Trophoblast cell (in vitro differentiated cells and primary cell): ENCODE measurements at regions not wholly inside any gene's neighbourhood (a gene's known extent, or its start where the extent isn't known, plus 50 kb on each side); places are given as distances from the start of the nearest gene placed in this dataset.
"Not testable (repeated sequence)": the region's sequence is repeated elsewhere in the genome, so short reads cannot be mapped to it uniquely, and the experiment has no call there.

ENCODE experiments used
- DNase-seq, 2 donors: peaks; one replicate each; pipeline ENCODE4 v3.0.0-alpha.2; 2016
- H2AFZ ChIP-seq: 2 replicates; pipeline ENCODE4 v1.6.1; 2013; ENCODE audit warnings: low read length, moderate library complexity, mild to moderate bottlenecking; ENCODE audit not compliant: insufficient read depth, poor library complexity
- H2AK5ac ChIP-seq: 2 replicates; pipeline ENCODE4 v1.6.1; 2013; ENCODE audit warnings: mild to moderate bottlenecking, low read length
- H2BK120ac ChIP-seq: 2 replicates; pipeline ENCODE4 v1.6.1; 2013; ENCODE audit warnings: low read length, mild to moderate bottlenecking, moderate library complexity; ENCODE audit not compliant: insufficient read depth, poor library complexity
- H2BK12ac ChIP-seq: 2 replicates; pipeline ENCODE4 v1.6.1; 2013; ENCODE audit warnings: mild to moderate bottlenecking, low read length, moderate library complexity
- H2BK5ac ChIP-seq: 2 replicates; pipeline ENCODE4 v1.6.1; 2013; ENCODE audit warnings: low read length, low read depth, moderate library complexity, mild to moderate bottlenecking; ENCODE audit not compliant: poor library complexity
- H3K14ac ChIP-seq: 2 replicates; pipeline ENCODE4 v1.6.1; 2013; ENCODE audit warnings: mild to moderate bottlenecking, low read length
- H3K18ac ChIP-seq: 2 replicates; pipeline ENCODE4 v1.6.1; 2013; ENCODE audit warnings: mild to moderate bottlenecking, low read length
- H3K23ac ChIP-seq: 2 replicates; pipeline ENCODE4 v1.6.1; 2013; ENCODE audit warnings: low read length
- H3K27ac ChIP-seq: 2 replicates; pipeline ENCODE4 v1.5.1; 2013; ENCODE audit warnings: low read depth, mild to moderate bottlenecking, inconsistent platforms, low read length, moderate library complexity
- H3K27me3 ChIP-seq: 2 replicates; pipeline ENCODE4 v1.6.1; 2013; ENCODE audit warnings: inconsistent platforms, mild to moderate bottlenecking, low read length, moderate library complexity; ENCODE audit not compliant: insufficient read depth
- H3K36me3 ChIP-seq, 2 experiments: 1 replicate in 1 of 2; 2 replicates in 1 of 2; pipeline ENCODE4 v1.6.1; 2013; ENCODE audit warnings: low read length in 2 of 2, mild to moderate bottlenecking in 2 of 2, moderate library complexity in 1 of 2; ENCODE audit not compliant: insufficient read depth in 2 of 2, control insufficient read depth in 1 of 2
- H3K4ac ChIP-seq: 2 replicates; pipeline ENCODE4 v1.6.1; 2013; ENCODE audit warnings: low read depth, mild to moderate bottlenecking, low read length, moderate library complexity
- H3K4me1 ChIP-seq, 2 experiments: 1 replicate in 1 of 2; 2 replicates in 1 of 2; pipeline ENCODE4 v1.6.1; 2013; ENCODE audit warnings: low read length in 2 of 2, mild to moderate bottlenecking in 2 of 2, moderate library complexity in 1 of 2; ENCODE audit not compliant: insufficient read depth in 2 of 2, control insufficient read depth in 1 of 2
- H3K4me2 ChIP-seq: 2 replicates; pipeline ENCODE4 v1.6.1; 2013; ENCODE audit warnings: inconsistent platforms, mild to moderate bottlenecking, low read length, moderate library complexity
- H3K4me3 ChIP-seq: 2 replicates; pipeline ENCODE4 v1.5.1; 2013; ENCODE audit warnings: mild to moderate bottlenecking, low read depth, low read length, inconsistent platforms
- H3K79me1 ChIP-seq: one replicate; pipeline ENCODE4 v1.6.1; 2013; ENCODE audit warnings: low read length
- H3K79me2 ChIP-seq: 2 replicates; pipeline ENCODE4 v1.6.1; 2013; ENCODE audit warnings: low read length, mild to moderate bottlenecking; ENCODE audit not compliant: control insufficient read depth, insufficient read depth, poor library complexity
- H3K9ac ChIP-seq: 2 replicates; pipeline ENCODE4 v1.6.1; 2013; ENCODE audit warnings: mild to moderate bottlenecking, low read length
- H3K9me3 ChIP-seq: 2 replicates; pipeline ENCODE4 v1.6.1; 2013; ENCODE audit warnings: low read depth, mild to moderate bottlenecking, control low read depth, inconsistent platforms, low read length; ENCODE audit not compliant: insufficient read depth
- H4K12ac ChIP-seq: 2 replicates; pipeline ENCODE4 v1.6.1; 2013; ENCODE audit warnings: low read depth, mild to moderate bottlenecking, low read length, moderate library complexity
- H4K8ac ChIP-seq: 2 replicates; pipeline ENCODE4 v1.6.1; 2013; ENCODE audit warnings: low read depth, mild to moderate bottlenecking, low read length, moderate library complexity
- H4K91ac ChIP-seq: one replicate; pipeline ENCODE4 v1.6.1; 2013; ENCODE audit warnings: low read depth, mild to moderate bottlenecking, low read length, moderate library complexity
- WGBS: extraction: QIAGEN DNeasy Blood & Tissue Kit; methylation state at CpG from one replicate; pipeline ENCODE4 v1.1.7; 2013; ENCODE audit warnings: missing lambda C conversion rate; ENCODE audit not compliant: insufficient read length, insufficient coverage; ENCODE audit errors: extremely low coverage; 5-methylcytosine and 5-hydroxymethylcytosine counted together

GRCh38 chr15:36454244-36454643, 125.2 kb upstream of the CDIN1 start:
- H3K4ac ChIP-seq, H2AK5ac ChIP-seq, H4K91ac ChIP-seq, H3K14ac ChIP-seq, H2BK12ac ChIP-seq, H3K9ac ChIP-seq, H3K18ac ChIP-seq, H3K4me2 ChIP-seq, H3K27me3 ChIP-seq, H3K36me3 ChIP-seq, H3K27ac ChIP-seq, H3K79me1 ChIP-seq, H2BK120ac ChIP-seq, H4K8ac ChIP-seq, H3K4me1 ChIP-seq, DNase-seq, H4K12ac ChIP-seq, H3K4me3 ChIP-seq, H2BK5ac ChIP-seq, H3K79me2 ChIP-seq, H3K9me3 ChIP-seq, H2AFZ ChIP-seq, H3K23ac ChIP-seq: not testable (repeated sequence)
- WGBS, result no CpG with 5 or more reads among the region's 4 CpGs

DNA sequence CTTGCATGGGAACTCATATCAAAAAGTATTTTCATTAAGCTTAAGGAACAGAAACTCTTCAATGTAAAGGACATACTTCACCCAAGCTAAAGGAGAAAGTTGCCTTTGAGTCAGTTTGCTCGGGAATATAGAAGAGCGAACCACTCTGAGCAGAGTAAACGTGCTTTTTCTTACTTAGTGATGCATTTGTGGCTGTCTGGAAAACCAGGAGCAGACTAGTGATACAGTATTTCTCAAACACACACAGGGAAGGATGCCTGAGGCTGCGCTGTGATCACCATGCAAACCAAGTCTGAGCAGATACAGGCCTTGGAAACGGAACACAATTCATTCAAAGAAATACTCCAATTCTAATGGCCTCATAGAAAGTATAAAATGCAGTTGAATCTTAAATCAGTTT, 121.0 kb upstream of the CDIN1 start:
- Histone ChIP-seq H3K4ac (no peak overlapping the region), H3K14ac (no peak overlapping the region), H2BK5ac (no peak overlapping the region)

GRCh38 chr15:36465304-36465703, 114.1 kb upstream of the CDIN1 start:
- no peak overlapping the region for H3K4ac ChIP-seq

More for the DNA sequence above, 121.0 kb upstream of the CDIN1 start:
- Histone ChIP-seq H4K91ac (no peak overlapping the region), H3K36me3 (no peaks in the 10 kb centered on the region), H3K4me2 (no peak overlapping the region), H3K9ac (no peak overlapping the region), H2AK5ac (no peak overlapping the region), H3K4me1 (no peaks in the 10 kb centered on the region), H4K12ac (no peak overlapping the region), H3K9me3 (no peaks in the 10 kb centered on the region), H3K27me3 (no peaks in the 10 kb centered on the region), H2BK12ac (no peak overlapping the region), H3K79me2 (no peaks in the 10 kb centered on the region), H3K23ac (no peak overlapping the region), H2AFZ (no peak overlapping the region), H3K27ac (no peak overlapping the region), H4K8ac (no peak overlapping the region), H2BK120ac (no peak overlapping the region), H3K18ac (no peak overlapping the region), H3K79me1 (no peaks in the 10 kb centered on the region), H3K4me3 (no peak overlapping the region)
- WGBS, result no CpG with 5 or more reads among the region's 5 CpGs
- DNase-seq, result no peak

DNA sequence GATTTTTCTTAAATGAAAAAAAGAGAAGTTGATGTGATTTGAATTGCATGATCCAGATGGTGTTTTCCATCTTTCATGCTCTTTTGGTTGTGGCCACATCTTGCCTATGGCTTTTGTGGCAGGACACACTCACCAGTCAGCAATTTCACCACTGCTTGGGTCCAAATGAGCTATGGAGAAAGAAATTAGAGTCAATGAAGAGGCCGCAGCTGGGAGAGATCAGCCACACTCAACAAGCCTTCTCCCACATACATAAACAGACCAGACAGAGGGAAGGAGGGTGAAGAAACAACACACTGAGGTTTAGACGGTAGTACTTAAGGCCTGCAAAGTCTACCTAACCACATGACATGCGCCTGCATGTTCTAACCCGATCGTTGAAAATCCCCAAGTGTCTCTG, 110.7 kb upstream of the CDIN1 start:
- no peak overlapping the region for H3K4me3 ChIP-seq
- peak overlapping the region; percentile 4 for H3K23ac ChIP-seq
- H4K12ac ChIP-seq, result no peak overlapping the region
- no CpG with 5 or more reads among the region's 5 CpGs for WGBS
- no peak overlapping the region for H3K4ac ChIP-seq
- no peaks in the 10 kb centered on the region for H3K79me2 ChIP-seq
- no peak overlapping the region for H2BK5ac ChIP-seq
- no peak overlapping the region for H2BK12ac ChIP-seq
- H3K18ac ChIP-seq, result no peak overlapping the region
- no peak overlapping the region for H3K4me2 ChIP-seq
- no peak overlapping the region for H3K9ac ChIP-seq
- H3K36me3 ChIP-seq, result no peaks in the 10 kb centered on the region
- H3K79me1 ChIP-seq, result no peaks in the 10 kb centered on the region
- peak overlapping the region; percentile 14 for H2BK120ac ChIP-seq
- H3K27ac ChIP-seq, result no peak overlapping the region
- no peak overlapping the region for H2AK5ac ChIP-seq
- H4K91ac ChIP-seq, result no peak overlapping the region
- DNase-seq, result no peak
- no peak overlapping the region for H4K8ac ChIP-seq
- no peak overlapping the region for H2AFZ ChIP-seq
- no peaks in the 10 kb centered on the region for H3K9me3 ChIP-seq
- H3K27me3 ChIP-seq, result no peaks in the 10 kb centered on the region
- peaks cover 0 to 2% of the 10 kb centered on the region in 2 experiments for H3K4me1 ChIP-seq
- H3K14ac ChIP-seq, result no peak overlapping the region

More at GRCh38 chr15:36465304-36465703, 114.1 kb upstream of the CDIN1 start:
- Histone ChIP-seq H3K9ac (no peak overlapping the region), H4K8ac (no peak overlapping the region), H3K9me3 (no peaks in the 10 kb centered on the region), H2AFZ (no peak overlapping the region), H3K4me2 (no peak overlapping the region), H3K14ac (no peak overlapping the region), H2BK12ac (no peak overlapping the region), H3K4me3 (no peak overlapping the region), H3K23ac (no peak overlapping the region), H3K79me1 (no peaks in the 10 kb centered on the region), H4K12ac (no peak overlapping the region), H2BK120ac (no peak overlapping the region), H3K27me3 (no peaks in the 10 kb centered on the region), H4K91ac (no peak overlapping the region), H3K36me3 (no peaks in the 10 kb centered on the region), H2BK5ac (no peak overlapping the region), H2AK5ac (no peak overlapping the region), H3K27ac (no peak overlapping the region), H3K79me2 (no peaks in the 10 kb centered on the region), H3K18ac (no peak overlapping the region), H3K4me1 (peaks cover 0 to 2% of the 10 kb centered on the region in 2 experiments)
- no peak for DNase-seq
- WGBS, result no CpG with 5 or more reads among the region's 1 CpG
